Urinary bladder (tissue), 3 donors: ENCODE measurements at regions not wholly inside any gene's neighbourhood (a gene's known extent, or its start where the extent isn't known, plus 50 kb on each side); places are given as distances from the start of the nearest gene placed in this dataset.
"Not testable (repeated sequence)": the region's sequence is repeated elsewhere in the genome, so short reads cannot be mapped to it uniquely, and the experiment has no call there.

Source experiments
- DNase-seq: peaks from one replicate; pipeline ENCODE4 v3.0.0-alpha.2; 2015; ENCODE audit errors: extremely low spot score
- H3K27ac ChIP-seq: one replicate; pipeline ENCODE4 v1.5.1; 2013; ENCODE audit warnings: low read depth, mild to moderate bottlenecking, moderate library complexity
- H3K36me3 ChIP-seq: one replicate; pipeline ENCODE4 v1.6.1; 2013; ENCODE audit warnings: mild to moderate bottlenecking, moderate library complexity; ENCODE audit not compliant: insufficient read depth
- H3K4me1 ChIP-seq: one replicate; pipeline ENCODE4 v1.6.1; 2013; ENCODE audit warnings: mild to moderate bottlenecking, moderate library complexity; ENCODE audit not compliant: insufficient read depth
- H3K4me3 ChIP-seq: one replicate; pipeline ENCODE4 v1.5.1; 2013; ENCODE audit warnings: low read depth, low read length
- WGBS: extraction: QIAGEN DNeasy Blood & Tissue Kit; methylation state at CpG from one replicate; pipeline ENCODE4 v1.1.7; 2013; 5-methylcytosine and 5-hydroxymethylcytosine counted together
- donor health status: healthy with polysubstance abuse.
- donor health status: healthy.

DNA sequence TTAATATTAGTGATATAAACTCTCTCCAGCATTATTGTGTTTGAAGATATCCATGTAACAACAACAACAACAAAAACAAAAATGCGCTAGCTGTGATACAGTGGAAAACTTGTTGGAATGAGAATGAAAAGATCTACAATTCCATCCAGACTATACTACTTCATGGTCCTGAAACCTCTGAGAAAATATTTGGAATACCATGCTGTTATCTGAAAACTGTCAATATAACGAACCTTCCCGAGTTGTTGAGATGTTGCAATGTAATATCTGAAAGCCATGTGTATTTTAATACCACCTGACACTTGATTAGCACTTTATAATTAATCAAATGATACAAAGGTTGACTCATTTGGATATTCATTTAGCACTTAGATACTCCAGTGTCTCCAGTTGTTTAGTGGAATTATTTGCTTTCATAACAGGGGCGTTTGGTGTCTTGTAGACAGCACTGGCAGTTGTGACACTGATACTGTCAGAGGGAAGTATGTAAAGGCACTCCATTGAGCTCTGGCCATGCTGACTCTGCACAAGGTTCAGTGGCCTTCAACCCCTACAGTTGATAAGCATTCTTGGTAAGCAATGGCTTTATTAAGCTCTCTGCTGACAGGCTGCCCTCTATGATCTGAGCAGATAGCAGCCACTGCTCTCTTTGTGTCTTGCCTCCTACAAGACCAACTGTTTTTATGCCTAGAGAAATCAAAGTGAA is 447.1 kb upstream of the SEL1L start:
- Histone ChIP-seq H3K36me3 (no peaks in the 10 kb centered on the region), H3K4me1 (no peaks in the 10 kb centered on the region), H3K4me3 (no peak overlapping the region), H3K27ac (no peak overlapping the region)
- whole genome bisulfite sequencing, result 90% methylated on average over 4 of the region's 4 CpGs
- DNase-seq, result no peak

DNA sequence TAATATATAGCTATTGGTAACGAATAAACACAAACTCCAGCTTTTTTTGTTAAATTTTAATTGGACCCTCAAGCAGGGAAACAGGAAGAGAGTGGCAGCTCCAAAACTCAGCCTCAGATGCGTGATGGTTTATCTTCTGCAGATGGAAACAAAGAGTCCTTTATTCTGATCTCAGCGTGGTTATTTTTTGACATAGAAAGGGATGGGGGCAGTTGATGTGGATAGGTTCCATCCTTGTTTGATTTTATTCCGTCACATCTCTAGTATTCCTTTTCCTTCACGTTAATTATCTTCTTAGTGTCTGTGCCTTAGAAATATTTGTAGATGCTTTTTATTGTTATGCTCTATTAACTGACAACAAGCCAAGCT is 447.6 kb upstream of the SEL1L start:
- Histone ChIP-seq H3K27ac (no peak overlapping the region), H3K36me3 (no peaks in the 10 kb centered on the region), H3K4me3 (no peak overlapping the region), H3K4me1 (no peaks in the 10 kb centered on the region)
- WGBS, result 84% methylated on average over 5 of the region's 5 CpGs
- no peak for DNase-seq

DNA sequence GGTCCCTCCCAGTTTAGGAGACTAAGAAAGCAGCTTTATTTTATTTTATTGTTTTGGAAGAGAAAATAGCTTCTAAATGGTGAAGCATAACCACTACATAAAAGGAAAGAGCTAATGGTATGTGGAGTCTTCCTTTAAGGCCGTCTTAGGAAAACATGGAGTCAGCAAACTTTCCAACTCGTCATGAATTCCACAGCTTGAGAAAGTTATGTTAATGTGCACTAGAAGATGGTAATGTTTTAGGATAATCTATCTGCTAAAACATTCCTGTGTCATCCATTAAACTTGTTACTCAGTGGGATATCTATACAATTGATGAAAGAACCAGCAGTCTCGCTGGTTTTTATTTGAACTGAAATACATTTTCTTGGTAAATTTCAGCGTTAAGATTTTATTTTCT is 448.4 kb upstream of the SEL1L start:
- 76% methylated on average over 4 of the region's 4 CpGs for WGBS
- no peaks in the 10 kb centered on the region for H3K4me1 ChIP-seq
- DNase-seq, result no peak
- no peaks in the 10 kb centered on the region for H3K36me3 ChIP-seq
- no peak overlapping the region for H3K4me3 ChIP-seq
- no peak overlapping the region for H3K27ac ChIP-seq

DNA sequence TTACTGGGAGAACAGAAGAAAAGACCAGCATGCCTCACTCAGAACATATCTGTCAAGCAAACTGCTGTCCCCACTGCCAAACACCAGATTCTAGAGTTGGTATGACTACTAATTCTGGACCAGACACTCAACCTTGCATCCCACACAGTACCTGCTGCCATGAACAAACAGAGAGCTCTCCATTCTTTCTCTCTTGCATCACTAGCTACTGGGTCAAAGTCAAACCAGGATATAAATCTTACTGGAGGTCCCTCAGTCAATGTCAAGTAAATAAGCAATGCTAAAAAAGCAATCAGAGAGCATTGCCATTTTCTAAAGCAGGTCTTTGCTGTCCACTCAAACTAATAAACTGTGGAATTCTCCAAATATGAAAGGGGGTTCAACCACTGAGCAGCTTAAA is 452.4 kb upstream of the SEL1L start:
- H3K27ac ChIP-seq, result no peak overlapping the region
- H3K4me3 ChIP-seq, result no peak overlapping the region
- no peaks in the 10 kb centered on the region for H3K4me1 ChIP-seq
- DNase-seq, result no peak
- H3K36me3 ChIP-seq, result no peaks in the 10 kb centered on the region

DNA sequence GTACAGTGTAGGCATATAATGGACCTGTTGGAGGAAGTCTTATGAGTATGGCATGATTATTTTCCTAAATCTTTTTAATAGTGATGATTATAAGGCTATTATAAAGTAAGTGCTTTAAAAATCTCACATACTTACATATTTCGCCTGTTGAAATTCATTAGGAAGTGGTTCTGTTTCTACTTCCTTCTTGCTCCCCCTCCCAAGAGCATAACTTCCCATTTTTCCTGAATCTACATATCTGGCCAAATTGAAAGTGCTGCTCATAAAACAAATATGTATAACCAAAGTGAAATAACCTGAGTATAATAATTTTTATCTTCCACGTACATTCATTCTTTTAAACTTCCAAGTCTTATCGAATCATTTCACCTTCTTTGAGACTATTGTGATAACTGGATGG is 455.6 kb upstream of the SEL1L start:
- Histone ChIP-seq H3K4me3 (no peak overlapping the region), H3K4me1 (no peaks in the 10 kb centered on the region), H3K36me3 (no peaks in the 10 kb centered on the region), H3K27ac (no peak overlapping the region)
- WGBS, result 90% methylated on average over 3 of the region's 3 CpGs
- DNase-seq, result no peak

DNA sequence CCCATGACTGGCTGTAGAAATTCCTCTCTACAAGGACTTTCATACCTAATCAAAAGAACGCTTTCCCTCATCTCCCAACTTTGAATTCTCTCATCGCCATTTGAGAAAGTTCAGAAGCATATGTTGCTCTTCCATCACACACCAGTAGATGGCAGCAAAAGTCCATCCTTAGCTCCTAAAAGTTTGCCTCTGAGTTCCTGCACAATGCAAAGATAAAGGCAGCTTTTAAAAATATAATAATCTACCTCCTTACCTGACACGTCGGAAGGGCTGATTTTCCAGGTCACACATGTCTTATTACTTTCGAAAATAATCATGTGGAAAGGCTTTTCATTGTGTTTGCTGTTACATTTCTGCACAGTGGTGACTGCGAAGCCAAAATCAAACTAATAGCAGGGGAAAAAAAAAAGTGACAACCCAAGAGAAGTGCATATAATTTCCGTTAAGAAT is 456.7 kb upstream of the SEL1L start:
- Histone ChIP-seq H3K4me3 (no peak overlapping the region), H3K4me1 (no peaks in the 10 kb centered on the region), H3K27ac (no peak overlapping the region), H3K36me3 (no peaks in the 10 kb centered on the region)
- peak; percentile 51 for DNase-seq
- WGBS, result 24% methylated on average over 7 of the region's 7 CpGs

DNA sequence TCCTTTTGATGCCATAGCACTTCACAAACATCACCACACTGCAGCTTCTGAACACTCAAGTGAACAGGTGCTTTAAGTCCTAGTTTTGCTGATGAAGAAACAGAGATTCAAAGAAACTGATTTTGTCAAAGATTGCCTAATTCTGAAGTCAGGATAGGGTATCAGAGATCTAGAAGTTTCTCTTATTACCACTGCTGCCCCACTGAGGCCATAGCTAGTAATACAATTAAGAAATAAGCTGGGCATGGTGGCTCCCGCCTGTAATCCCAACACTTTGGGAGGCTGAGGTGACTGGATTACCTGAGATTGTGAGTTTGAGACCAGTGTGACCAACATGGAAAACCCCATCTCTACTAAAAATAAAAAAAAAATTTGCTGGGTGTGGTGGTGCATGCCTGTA is 458.3 kb upstream of the SEL1L start:
- Histone ChIP-seq H3K27ac (no peak overlapping the region), H3K4me1 (no peaks in the 10 kb centered on the region), H3K4me3 (no peak overlapping the region), H3K36me3 (no peaks in the 10 kb centered on the region)
- WGBS, result 93% methylated on average over 1 of the region's 1 CpG
- DNase-seq, result no peak

DNA sequence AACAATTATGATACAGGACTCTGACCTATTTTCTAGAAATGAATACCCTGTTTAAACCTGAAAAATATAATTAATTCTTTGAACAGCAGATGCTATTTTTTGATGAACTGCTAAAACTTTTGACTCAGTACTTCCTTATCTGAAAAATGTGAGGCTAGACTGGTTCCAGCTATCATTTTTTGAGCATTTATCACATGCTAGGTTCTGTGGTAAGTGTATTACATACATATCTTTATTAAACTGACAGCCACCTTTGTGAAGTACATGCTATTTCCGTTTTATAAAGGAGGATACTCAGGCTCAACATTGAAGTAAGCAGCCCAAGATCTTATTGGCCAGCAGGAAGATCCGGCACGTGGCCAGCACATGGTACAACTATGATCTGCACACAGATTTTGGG is 459.8 kb upstream of the SEL1L start:
- 74% methylated on average over 3 of the region's 3 CpGs for WGBS
- H3K27ac ChIP-seq, result no peak overlapping the region
- no peak overlapping the region for H3K4me3 ChIP-seq
- H3K4me1 ChIP-seq, result no peaks in the 10 kb centered on the region
- DNase-seq, result no peak
- H3K36me3 ChIP-seq, result no peaks in the 10 kb centered on the region

DNA sequence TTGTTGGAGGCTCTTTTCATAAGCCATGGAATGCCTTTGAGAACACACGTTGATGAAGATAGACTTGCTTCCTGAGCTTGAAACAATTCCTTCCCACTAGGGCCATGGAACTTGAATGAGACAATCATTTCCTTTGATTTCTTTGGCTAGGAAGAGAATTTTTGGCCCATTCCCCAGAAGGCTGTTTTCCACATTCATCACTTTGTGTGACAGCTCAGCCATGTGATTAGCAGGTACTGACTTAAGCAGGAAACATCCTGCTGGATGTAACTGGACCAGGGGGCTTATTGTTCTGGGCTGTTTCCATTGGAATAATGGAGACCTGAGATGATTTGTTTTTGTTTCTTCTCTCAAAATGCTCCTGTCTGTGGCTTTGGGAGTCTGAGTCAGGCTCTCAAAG is 469.8 kb upstream of the SEL1L start:
- WGBS, result 79% methylated on average over 1 of the region's 1 CpG

DNA sequence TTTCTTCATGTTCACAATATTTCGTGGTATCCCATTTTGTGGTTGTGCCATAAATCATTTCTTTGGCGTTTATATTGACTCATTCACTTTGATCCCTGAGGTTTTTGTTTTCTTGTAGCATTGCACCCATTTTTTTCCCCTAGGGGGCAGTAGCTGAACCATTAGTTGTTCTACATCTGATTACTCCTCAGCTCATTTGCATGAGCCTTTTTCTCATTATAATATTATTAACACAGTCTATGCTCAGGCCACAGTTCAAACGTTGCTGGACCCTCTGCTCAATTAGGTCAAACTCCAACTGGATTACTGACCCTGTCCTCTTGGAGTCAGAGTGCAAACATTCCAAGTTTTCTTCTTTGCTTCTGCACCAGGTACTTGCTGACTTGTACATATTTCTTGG is 475.4 kb upstream of the SEL1L start:
- H3K4me1 ChIP-seq, result no peaks in the 10 kb centered on the region
- WGBS, result 22% methylated on average over 3 of the region's 3 CpGs
- H3K4me3 ChIP-seq, result no peak overlapping the region
- H3K27ac ChIP-seq, result no peak overlapping the region
- H3K36me3 ChIP-seq, result no peaks in the 10 kb centered on the region
- no peak for DNase-seq

More for the DNA sequence above, 469.8 kb upstream of the SEL1L start:
- Histone ChIP-seq H3K36me3 (no peaks in the 10 kb centered on the region), H3K4me1 (no peaks in the 10 kb centered on the region), H3K27ac (no peak overlapping the region), H3K4me3 (no peak overlapping the region)
- no peak for DNase-seq

DNA sequence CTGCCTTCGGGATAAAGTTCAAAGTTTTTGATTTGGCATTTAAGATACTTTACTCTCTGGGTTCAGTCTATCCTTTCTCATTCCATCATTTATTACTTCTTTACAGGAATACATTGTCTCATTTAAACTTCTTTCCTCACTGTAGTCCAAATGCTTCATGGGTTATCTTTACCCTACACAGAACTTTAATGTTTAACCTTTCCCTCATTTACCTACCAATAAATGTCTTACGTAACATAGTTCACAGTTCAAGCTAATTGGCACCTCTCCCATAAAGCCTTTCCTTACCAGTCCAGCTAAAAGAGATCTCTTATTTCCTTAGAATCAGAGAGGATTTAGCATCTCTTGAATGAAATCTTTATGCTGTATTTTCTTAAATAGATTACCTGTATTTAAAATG is 476.3 kb upstream of the SEL1L start:
- H3K36me3 ChIP-seq, result no peaks in the 10 kb centered on the region
- no peaks in the 10 kb centered on the region for H3K4me1 ChIP-seq
- 76% methylated on average over 2 of the region's 2 CpGs for WGBS
- no peak overlapping the region for H3K27ac ChIP-seq
- DNase-seq, result no peak
- no peak overlapping the region for H3K4me3 ChIP-seq

DNA sequence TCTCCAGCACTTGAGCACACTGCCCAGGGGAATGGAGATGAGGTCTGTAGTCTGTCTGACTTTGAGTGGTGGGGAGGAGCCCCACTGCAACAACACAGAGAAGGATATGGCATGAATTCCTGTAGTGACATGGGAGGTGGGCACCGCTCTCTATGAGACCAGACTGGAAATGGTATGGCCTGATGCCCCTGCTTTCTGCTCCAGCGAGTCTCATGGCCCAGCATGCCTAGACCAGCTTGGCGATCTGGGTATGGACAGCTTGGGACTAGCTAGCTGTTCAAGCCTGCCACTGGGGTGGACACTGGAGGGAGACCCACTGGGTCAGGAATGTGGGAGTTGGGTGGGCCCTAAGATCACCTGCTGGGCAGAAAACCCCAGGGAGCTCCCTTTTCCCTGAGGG is 477.8 kb upstream of the SEL1L start:
- Histone ChIP-seq H3K4me3 (no peak overlapping the region), H3K4me1 (no peaks in the 10 kb centered on the region), H3K27ac (no peak overlapping the region), H3K36me3 (no peaks in the 10 kb centered on the region)
- WGBS, result 97% methylated on average over 3 of the region's 3 CpGs
- DNase-seq, result no peak

DNA sequence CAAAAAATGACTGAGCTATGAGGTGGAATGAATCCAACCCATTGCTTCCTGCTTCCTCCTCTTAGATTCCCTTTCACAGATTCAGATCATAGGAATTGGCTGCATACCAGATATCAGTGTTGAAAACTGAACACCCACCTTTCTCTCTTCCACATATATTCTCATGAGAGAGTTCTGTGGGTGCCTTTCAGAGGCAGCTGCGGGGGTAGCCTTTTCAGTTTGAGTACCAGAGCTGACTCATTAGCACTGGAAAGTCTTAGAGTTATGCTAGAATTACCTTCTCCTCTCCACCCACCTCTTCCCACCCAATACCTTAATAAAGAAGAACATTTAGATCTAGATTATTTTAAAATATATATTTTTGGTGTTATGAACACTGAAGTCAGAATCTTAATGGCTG is 495.4 kb upstream of the SEL1L start:
- DNase-seq, result no peak
- Histone ChIP-seq H3K4me3 (no peak overlapping the region), H3K36me3 (no peaks in the 10 kb centered on the region), H3K27ac (no peak overlapping the region), H3K4me1 (no peaks in the 10 kb centered on the region)
- 85% methylated on average over 1 of the region's 1 CpG for WGBS

DNA sequence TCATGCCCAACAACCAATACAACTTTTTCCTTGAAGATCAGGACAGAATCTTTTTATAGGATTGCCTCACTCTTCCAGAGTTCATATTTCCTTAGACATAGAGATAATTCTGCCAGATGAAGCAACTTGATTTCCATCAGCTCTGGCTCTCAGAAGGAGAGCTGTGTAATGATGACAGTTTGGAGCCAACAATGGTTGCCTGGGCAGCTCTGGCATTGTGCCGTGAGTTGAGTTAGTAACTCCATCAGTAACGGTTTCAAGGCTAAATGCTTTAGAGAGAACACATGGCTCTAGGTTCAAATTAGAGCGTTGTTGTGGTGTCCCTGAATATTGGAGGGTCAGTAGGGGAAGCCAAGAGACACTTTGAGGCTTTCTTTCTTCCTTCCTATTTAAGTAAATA is 501.7 kb upstream of the SEL1L start:
- Histone ChIP-seq H3K4me1 (no peaks in the 10 kb centered on the region), H3K4me3 (no peak overlapping the region), H3K36me3 (no peaks in the 10 kb centered on the region), H3K27ac (no peak overlapping the region)
- DNase-seq, result no peak
- WGBS, result 60% methylated on average over 3 of the region's 3 CpGs

DNA sequence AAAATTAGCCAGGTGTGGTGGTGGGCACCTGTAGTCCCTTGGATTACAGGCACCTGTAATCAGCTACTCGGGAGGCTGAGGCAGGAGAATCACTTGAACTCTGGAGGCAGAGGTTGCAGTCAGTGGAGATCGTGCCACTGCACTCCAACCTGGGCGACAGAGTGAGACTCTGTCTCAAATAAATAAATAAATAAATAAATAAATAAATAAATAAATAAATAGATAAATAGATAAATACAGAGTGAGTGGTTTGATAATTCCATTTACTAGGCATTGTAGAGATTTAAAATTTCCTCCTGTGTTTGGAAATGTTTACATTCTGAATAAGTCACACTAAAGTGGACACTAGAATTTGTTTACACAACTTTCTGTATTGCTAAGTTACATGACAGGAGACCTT is 504.4 kb upstream of the SEL1L start:
- not testable (repeated sequence) for H3K4me1 ChIP-seq, H3K27ac ChIP-seq, H3K36me3 ChIP-seq, H3K4me3 ChIP-seq, DNase-seq
- 95% methylated on average over 3 of the region's 3 CpGs for WGBS
